ENCODE measurements at regions not wholly inside any gene's neighbourhood (a gene's known extent, or its start where the extent isn't known, plus 50 kb on each side); places are given as distances from the start of the nearest gene placed in this dataset.

DNA sequence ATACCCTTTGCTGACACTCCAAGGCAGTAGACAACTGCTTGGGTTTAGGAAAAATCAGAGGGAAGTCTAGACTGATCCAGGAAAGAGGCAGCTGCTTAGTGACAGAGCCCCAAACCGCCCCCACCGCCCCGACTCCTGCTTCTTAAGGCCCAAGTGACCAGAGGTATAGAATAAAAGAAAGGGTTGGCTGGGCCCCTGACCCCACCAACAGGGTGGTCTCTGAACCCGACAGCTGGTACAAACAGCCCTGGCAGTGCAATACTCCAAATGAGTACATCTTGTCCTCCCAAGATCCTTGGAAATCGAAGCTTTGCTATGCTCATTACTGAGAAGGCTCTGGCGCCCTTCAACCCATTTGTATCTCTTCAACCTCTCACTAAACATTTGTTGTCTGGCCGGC lies 60.6 kb downstream of the PABIR2 start:
- Histone ChIP-seq H3K36me3 (ENCODE audit: control insufficient read depth in 2 of 2, extremely low read depth in 1 of 2, insufficient read depth in 2 of 2, low read length in 2 of 2) (no peaks in the 10 kb centered on the region), H2AFZ (ENCODE audit: low read depth, low read length) (no peak overlapping the region), H3K4me2 (ENCODE audit: insufficient read depth, low read length) (no peak overlapping the region), H3K4me1 (ENCODE audit: control insufficient read depth, extremely low read depth, insufficient read depth, low read length) (peaks cover 22% of the 10 kb centered on the region), H3K27ac (ENCODE audit: insufficient read depth, low read depth, low read length) (no peak overlapping the region), H3K27me3 (ENCODE audit: control insufficient read depth in 2 of 2, insufficient read depth in 2 of 2, low read length in 2 of 2) (no peaks in the 10 kb centered on the region), H4K20me1 (replicated peaks; ENCODE audit: control insufficient read depth, extremely low read depth, insufficient read depth, low read length) (no peaks in the 10 kb centered on the region), H3K79me2 (ENCODE audit: control insufficient read depth, insufficient read depth, low read length) (no peaks in the 10 kb centered on the region), H3K9me1 (replicated peaks; ENCODE audit: control insufficient read depth, extremely low read depth, insufficient read depth, low read length) (no peaks in the 10 kb centered on the region), H3K9me3 (replicated peaks; ENCODE audit: control insufficient read depth, insufficient read depth, low read length) (no peaks in the 10 kb centered on the region), H3K9ac (replicated peaks; ENCODE audit: extremely low read depth, insufficient read depth, low read length) (no peak overlapping the region), H3K4me3 (replicated peaks in 1 of 3; ENCODE audit: insufficient read depth in 1 of 3, low read depth in 1 of 3, low read length in 3 of 3) (no peak overlapping the region)
- dilution Hi-C loops (cut with MboI; ENCODE audit: extremely low pct_ligation_motif_present, low sequenced_read_pairs) (no loop called here), intact Hi-C loops (cut with micrococcal nuclease) (loop anchor here (2.0 kb wide), 1 partner anchor 18 kb away; no protein-coding TSS in a partner anchor)
- no TSS peak for BruUV-seq (replicated peaks)
- ChIA-PET CTCF (interaction anchor here (1.1 to 1.6 kb wide), 3 partner anchors 9 to 252 kb away, joined by 3 to 6 read pairs (median 4); no protein-coding TSS in a partner anchor), POLR2A (interaction anchor here (0.6 kb wide), 1 partner anchor 507 kb away, joined by 6 read pairs; no protein-coding TSS in a partner anchor)
- no peak for DNase-seq (ENCODE audit: low read depth, low spot score)
- TF ChIP-seq POLR2AphosphoS5 (IDR thresholded peaks at IDR 0.05; ENCODE audit: insufficient read depth, low read depth, low read length) (no peak), JUN (IDR thresholded peaks at IDR 0.05; ENCODE audit: borderline replicate concordance, insufficient read depth, insufficient read length, low read depth) (no peak), POLR2A (IDR thresholded peaks at IDR 0.05; ENCODE audit: low read depth, low read length) (no peak), MYC (IDR thresholded peaks at IDR 0.05; ENCODE audit: low read depth, low read length) (no peak), FOS (IDR thresholded peaks at IDR 0.05; ENCODE audit: borderline replicate concordance, insufficient read depth, low read length) (no peak)
- TF ChIP-seq, protein P1, sequence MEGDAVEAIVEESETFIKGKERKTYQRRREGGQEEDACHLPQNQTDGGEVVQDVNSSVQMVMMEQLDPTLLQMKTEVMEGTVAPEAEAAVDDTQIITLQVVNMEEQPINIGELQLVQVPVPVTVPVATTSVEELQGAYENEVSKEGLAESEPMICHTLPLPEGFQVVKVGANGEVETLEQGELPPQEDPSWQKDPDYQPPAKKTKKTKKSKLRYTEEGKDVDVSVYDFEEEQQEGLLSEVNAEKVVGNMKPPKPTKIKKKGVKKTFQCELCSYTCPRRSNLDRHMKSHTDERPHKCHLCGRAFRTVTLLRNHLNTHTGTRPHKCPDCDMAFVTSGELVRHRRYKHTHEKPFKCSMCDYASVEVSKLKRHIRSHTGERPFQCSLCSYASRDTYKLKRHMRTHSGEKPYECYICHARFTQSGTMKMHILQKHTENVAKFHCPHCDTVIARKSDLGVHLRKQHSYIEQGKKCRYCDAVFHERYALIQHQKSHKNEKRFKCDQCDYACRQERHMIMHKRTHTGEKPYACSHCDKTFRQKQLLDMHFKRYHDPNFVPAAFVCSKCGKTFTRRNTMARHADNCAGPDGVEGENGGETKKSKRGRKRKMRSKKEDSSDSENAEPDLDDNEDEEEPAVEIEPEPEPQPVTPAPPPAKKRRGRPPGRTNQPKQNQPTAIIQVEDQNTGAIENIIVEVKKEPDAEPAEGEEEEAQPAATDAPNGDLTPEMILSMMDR (IDR thresholded peaks at IDR 0.05; ENCODE audit: extremely low read depth in 1 of 2, insufficient read depth in 1 of 2, low read depth in 1 of 2, low read length in 2 of 2), result no peak
- TF ChIP-seq, protein P2, sequence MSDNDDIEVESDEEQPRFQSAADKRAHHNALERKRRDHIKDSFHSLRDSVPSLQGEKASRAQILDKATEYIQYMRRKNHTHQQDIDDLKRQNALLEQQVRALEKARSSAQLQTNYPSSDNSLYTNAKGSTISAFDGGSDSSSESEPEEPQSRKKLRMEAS (IDR thresholded peaks at IDR 0.05; ENCODE audit: insufficient read depth, insufficient read length), result no peak
- peak; percentile 38 for FAIRE-seq
